ENCODE measurements at regions not wholly inside any gene's neighbourhood (a gene's known extent, or its start where the extent isn't known, plus 50 kb on each side); places are given as distances from the start of the nearest gene placed in this dataset.

- no peak for DNase-seq (ENCODE audit: low read depth)
Measured at GRCh38 chr14:65224799-65225198, 122.5 kb upstream of the MAX start.

DNA sequence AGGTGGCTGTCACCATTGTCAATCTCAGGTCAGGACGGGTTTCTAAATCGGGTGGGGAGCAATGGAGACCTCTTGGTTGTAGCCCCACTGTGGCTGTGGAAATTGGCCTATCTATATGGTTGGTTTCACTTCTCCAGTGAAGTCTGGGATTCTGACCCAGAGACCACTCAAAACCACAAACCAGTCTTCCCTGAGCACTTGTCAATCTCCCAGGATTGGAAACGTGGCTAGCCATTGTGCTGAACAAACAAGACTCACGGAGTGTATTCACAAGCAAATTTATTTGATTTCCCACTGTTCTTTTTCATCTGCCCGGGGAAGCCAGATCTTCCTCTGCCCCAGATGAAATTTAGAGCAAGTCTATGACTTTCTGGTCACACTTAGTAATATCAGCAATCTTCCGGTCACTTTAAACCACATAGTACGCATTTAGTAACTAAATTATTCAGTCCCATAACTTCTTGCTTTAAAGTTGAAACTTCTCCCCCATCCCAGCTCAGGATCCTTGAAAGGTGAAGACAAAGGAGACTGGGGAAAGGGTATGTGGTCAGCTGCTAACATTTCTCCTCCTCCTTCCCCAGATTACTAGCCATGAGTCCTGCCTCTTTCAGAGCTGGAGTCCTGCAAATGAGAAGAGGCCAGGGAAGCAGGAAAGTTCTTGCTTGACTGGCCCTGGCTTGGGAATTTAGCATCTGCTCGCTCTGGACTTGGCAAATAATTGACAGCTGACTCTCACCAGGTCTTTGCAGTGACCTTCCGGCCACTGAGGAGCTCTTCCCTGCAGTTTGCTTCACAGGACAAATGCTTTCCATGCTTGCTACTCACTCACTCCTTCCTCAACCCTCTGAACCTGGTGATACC is 123.2 kb upstream of the MAX start:
- DNase-seq (ENCODE audit: low read depth): no peak

DNA sequence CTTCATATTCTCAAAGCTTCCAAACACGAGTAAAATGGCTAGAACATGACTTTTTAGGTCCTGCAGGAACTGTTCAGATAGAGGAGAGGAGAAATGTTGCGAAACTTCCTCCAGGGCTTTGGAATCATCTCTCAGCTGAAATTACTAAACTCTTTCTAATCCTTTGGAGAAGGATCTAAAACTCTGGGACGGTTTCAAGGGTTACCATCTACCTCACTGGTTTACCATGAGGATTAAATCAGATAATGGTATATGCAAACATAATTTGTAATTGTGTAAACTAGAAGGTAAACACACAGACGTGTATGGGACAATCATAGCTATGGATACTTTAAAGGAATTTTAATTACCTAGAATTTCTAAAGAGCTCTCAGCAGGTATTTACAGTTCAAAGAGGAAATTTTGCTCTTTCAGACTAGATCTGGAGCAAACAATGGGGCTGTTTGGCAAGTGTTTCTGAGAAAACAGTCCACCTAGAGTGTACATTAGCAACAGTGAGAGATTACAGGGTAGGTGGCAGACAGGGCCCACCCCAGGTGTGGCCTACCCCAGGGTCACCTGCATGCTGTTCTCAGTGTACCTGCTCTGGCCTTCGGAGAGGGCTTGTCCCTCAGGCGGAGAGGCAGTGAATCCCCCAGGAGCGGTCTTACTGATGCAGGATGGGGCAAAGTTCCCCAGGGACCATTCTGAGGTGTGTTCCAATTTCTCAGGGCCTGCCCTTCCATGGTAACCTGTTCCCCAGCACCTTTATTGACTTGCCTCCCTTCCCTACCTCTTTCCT is 124.7 kb upstream of the MAX start:
- no peak for DNase-seq (ENCODE audit: low read depth)

DNA sequence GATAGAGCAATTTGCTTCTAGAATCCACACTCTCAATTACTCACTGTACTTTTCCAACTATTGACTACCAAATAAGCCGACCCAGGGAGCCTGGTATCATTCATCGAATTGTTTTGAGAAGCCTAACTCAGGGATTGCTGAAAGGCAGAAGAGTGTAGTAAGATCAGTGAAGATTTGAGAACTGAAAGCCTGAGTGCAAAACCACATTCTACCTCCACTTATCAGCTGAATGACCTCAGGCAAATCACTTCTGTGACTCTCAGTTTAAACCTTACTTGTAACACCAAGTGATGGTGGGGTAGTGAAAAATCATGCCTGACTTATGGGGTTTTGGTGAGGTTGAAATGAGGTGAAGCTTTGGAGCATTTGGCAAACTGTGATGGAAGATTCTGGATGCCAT is 126.1 kb upstream of the MAX start:
- no peak for DNase-seq (ENCODE audit: low read depth)

DNA sequence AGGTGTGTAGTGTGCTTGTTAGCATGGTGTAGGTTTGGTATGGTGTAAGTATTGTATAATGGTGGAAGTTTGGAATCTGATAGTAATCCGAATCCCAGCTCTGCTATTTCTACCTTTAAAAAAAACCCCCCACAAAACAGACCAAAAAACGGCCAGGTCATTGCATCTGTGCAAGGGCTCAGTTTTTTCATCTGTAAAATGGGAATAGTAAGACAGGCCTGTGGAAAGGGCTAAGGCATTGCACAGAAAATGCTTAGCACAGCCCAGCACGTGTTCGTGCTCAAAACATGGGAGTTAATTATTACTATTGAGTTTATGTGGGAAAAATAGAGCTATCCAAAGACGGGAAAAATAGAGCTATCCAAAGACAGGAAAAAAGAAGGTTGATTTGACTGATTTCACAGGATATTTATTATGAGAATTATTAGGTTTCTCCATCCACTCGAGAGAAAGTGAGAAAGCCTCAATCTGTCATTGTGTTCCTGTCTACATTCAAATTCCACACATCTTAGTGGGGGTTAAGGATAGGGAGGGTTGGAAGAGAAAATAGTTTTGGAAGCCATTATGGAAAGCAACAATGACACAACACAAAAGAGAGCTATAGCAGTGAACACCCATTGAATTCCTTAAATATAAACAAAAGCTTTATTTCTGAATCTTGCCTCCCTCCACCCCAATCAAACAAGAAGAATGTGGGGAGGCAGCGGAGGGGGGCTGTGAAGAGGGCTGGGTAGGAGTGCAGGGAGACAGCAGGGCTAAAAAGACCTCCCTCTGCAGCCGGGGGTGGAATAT is 126.8 kb upstream of the MAX start:
- DNase-seq (ENCODE audit: low read depth): no peak

DNA sequence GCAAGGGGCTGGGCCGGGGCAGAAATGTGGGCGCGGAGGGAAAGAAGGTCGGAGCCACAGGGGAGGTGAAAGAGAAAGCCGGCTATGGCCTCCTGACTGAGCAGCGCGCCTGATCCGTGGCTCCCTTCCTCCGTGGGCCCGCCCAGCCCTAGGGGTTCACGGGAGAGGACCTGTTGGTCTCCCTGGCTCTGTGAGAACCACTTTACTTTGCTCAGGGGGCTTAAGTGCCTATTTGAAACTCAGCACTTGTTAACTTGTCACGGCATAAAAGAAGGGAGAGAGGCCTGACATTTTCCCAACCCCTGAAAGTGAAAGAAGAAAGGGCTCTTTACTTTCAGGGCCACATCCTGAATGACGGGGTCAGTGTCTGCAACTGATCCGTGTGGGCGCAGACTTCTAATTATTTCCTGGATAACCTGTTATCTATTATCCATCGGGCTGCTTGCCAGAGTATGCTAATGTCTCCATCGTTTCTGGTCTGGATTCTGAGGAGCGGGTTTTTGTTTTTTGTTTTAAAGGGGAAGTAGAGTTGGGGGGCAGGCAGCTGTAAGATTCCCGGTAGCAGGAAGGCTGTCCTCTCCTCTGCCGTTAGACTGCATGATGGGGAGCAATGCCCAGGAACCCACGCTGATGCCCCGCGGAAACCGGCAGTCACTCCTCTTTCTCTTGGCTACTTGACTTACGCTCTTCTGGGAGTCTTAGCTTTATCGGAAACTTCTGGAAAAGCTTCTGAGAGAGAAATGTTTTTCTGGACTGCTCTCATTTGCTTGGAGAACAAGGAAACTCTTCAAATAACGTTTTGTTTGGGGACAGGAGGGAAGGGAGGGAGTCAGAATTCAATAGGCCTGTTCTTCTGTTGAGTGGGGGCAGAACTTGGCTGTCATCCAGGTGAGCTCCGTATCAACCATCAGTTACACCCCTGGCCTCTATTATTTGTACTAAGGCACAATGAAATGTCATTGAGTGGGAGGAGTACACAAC is 127.7 kb upstream of the MAX start:
- DNase-seq (ENCODE audit: low read depth): no peak

- no peak for DNase-seq (ENCODE audit: low read depth)
Measured at GRCh38 chr14:65231286-65231980, 129.1 kb upstream of the MAX start.

DNA sequence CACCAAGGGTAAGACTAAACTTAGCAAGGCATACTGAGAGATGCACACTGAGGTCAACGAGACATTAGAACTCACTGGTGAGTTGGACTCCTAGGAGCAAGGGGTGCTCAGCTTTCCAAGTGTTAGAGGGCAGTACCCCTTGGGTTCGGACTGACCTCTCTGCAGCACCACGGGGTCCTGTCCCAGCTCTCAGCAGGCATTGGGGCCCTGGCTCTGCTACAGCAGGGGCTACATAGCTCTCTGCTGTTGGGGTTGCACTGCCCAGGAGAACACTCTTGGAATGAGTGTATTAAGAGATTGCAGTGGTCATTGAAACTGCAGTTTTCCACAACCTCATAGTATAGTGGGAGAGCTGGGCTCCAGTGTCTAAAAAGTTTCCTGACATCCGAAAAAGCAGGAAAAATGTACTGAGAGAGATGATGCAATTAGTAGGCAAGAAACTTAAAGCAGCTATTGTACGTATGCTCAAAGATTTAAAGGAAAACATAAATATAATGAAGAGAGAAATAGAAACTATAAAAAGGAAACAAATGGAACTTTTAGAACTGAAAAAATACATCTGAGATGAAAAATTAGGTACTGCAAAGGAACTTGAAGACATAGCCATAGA is 132.5 kb upstream of the MAX start:
- DNase-seq (ENCODE audit: low read depth): no peak

DNA sequence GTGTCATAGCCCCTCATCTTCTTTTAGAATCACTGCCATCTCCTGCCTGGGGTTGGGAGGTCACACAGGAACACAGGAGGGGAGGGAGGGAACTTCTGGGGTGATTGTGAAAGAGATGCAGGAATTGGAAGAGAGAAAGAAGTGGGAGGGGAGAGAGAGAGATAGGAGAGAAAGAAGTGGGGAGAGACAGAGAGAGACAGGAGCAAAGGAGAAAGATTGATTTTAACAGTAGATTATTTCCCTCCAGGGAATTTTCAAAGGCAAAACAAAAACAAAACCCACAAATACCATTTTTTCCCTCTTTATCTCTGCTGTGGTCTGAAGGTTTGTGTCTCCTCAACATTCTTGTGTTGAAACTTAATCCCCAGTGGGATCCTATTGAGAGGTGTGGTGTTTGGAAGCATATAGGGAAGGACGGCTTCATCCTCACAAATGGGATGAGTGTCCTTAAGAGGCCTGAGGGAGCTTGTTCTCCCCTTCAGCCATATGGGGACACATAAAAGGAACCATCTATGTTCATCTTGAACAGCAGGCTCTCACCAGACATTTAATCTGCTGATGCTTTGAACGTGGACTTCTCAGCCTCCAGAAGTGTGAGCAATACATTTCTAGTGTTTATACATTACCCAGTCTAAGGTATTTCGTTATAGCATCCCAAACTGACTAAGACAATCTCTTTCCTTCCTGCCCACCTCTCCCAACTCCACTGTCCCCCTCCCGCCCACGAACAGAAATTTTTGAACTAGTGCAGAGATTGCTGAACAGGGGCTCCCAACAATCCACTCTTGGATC is 134.9 kb upstream of the MAX start:
- no peak for DNase-seq (ENCODE audit: low read depth)

DNA sequence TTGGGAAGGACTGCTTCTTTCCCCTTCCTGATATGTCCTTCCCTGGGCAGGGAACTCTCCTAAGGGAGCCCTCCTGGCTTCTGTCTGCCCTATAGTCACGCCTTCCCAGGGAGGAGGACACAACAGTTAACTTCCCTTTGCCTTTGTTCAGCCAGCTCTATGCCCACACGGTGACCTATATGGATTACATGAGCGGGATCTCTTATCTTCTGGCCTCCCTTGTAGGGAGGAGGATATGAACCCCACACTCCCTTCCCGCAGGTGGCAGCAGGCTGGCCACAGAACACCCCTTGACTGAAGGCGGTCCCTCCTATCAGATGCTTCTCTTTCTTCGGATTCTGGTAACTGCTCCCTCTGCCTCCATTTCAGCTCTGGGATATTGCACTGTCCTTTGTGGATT is 135.6 kb upstream of the MAX start:
- peak; percentile 79 for DNase-seq (ENCODE audit: low read depth)

DNA sequence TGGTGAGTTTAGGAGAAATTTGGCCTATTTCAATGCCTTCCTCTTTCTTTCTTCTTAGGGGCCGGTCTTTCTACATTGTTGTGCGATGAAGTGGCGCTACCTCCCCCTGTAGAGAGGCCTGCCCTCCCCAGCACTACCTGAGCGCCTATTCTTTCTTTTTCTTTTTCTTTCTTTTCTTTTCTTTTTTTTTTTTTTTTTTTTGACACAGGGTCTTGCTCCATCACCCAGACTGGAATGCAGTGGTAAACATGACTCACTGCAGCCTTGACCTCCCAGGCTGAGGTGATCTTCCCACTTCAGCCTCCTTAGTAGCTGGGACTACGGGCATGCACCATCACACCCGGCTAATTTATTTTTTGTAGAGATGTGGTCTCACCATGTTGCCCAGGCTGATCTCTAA is 136.1 kb upstream of the MAX start:
- no peak for DNase-seq (ENCODE audit: low read depth)

- no peak for DNase-seq (ENCODE audit: low read depth)
Measured at GRCh38 chr14:65239143-65239937, 137.0 kb upstream of the MAX start.

DNA sequence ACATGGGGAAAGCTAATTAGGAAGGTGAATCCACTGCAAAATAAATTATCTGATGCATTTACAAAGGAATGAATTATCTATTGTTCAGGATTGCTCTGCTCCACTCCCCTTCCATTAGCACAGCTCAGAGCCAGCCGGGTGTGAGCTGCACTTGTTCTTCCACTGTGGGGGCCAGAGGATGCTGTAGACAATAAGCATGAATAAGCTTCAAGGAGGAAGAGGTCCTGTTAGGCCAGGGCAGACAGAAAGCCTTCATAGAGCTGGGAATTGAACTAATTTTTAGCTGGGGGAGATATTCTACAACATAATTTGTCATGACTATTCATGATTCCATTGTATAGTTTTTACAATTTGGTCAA is 137.6 kb upstream of the MAX start:
- DNase-seq (ENCODE audit: low read depth): no peak

GRCh38 chr14:65241125-65241752 is 138.9 kb upstream of the MAX start:
- no peak for DNase-seq (ENCODE audit: low read depth)

- no peak for DNase-seq (ENCODE audit: low read depth)
Measured at GRCh38 chr14:65242732-65243134, 140.4 kb upstream of the MAX start.

DNA sequence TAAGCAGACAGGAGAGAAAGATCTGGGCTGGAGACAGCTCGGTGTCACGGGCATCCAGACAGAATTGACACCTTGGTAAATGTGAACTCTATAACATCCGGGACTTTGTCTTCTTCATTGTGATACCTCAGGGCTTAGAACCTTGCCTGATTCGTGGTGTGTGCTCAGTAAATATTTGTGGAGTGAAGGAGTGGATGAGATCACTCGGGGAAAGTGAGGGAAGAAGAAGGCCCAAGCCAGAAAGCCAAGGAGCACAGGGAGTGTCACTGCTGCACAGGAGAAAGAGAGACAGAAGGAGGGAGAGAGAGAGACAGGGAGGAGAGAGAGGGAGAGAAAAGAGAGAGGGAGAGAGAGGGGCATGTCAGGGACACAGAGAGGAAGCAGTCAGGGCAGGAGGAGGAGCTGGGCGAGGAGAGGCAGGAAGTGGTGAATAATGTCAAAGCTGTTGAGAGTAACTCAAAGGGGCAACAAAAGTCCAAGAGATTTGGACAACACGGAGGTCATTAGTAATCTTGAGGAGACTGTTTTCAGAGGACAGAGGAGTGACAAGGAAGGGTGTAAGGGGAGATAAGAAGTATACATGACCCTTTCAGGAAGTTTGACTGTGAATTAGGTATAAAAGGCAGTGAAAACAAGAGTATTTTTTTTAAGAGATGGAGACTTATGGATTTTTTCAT is 141.6 kb upstream of the MAX start:
- DNase-seq (ENCODE audit: low read depth): no peak

- no peak for DNase-seq (ENCODE audit: low read depth)
Measured at GRCh38 chr14:65249471-65250161, 147.3 kb upstream of the MAX start.

Data from CMK (cell line).